ENCODE measurements at regions not wholly inside any gene's neighbourhood (a gene's known extent, or its start where the extent isn't known, plus 50 kb on each side); places are given as distances from the start of the nearest gene placed in this dataset.

DNA sequence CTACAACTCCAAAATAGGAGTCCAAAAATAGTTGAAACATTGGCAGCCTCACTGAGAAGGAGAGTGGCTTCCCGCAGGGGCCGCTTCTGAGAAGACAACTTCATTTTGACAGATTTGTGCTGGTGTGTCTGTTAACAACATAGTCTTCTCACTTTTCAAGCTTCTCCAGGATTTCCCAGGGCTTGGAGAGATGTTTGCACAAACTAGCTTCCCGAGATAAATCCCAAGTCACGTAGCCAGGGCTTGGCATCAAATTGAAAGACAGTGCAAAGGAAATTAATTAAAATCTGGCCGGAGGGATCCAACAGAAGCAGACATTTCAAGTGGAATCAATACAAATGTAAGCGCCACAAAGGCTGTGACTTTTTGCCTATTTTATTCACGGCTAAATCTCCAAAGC lies 630.2 kb downstream of the DHX35 start:
- TF ChIP-seq CTCF (IDR thresholded peaks at IDR 0.05; ENCODE audit: control insufficient read depth, insufficient read depth, low read depth, low read length, missing control alignments): no peak
- H3K4me3 ChIP-seq (ENCODE audit: control insufficient read depth, low read depth, low read length): no peak overlapping the region
- DNase-seq (ENCODE audit: low read depth): no peak

DNA sequence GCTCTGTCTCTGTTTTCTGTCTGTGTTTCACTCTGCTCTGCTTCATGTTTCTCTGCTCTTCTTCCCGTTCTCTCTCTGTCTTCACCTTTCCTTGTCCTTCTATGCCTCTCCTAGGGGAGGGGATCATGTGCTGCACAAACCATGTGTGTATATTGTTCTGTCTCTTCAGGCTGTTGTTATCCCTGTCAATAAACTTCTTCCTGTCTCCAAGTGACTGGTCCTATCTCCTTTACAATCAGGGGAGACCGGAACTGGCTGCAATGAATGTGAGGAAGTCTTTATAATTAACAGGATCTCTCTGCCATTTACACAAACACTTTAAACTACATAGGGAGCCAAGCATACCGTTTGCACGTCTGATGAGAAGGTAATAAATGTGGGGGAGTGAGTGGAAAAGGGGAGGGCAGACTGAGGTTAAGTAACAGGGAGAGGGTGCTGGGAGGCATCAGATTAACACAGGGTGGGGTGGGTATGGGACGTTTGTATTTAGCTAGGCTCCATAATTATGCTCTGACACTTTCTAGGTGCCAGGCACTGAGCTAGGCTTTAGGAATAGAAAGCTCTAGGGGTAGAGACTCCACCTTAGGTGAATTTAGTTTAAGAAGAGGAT lies 626.1 kb downstream of the DHX35 start:
- H3K4me3 ChIP-seq (ENCODE audit: control insufficient read depth, low read depth, low read length): no peak overlapping the region
- DNase-seq (ENCODE audit: low read depth): no peak
- no peak for TF ChIP-seq CTCF (IDR thresholded peaks at IDR 0.05; ENCODE audit: control insufficient read depth, insufficient read depth, low read depth, low read length, missing control alignments)

GRCh38 chr20:39581034-39581433 lies 618.9 kb downstream of the DHX35 start:
- no peak for TF ChIP-seq CTCF (IDR thresholded peaks at IDR 0.05; ENCODE audit: control insufficient read depth, insufficient read depth, low read depth, low read length, missing control alignments)
- no peak overlapping the region for H3K4me3 ChIP-seq (ENCODE audit: control insufficient read depth, low read depth, low read length)
- DNase-seq (ENCODE audit: low read depth): no peak

- no peak for DNase-seq (ENCODE audit: low read depth)
- H3K4me3 ChIP-seq (ENCODE audit: control insufficient read depth, low read depth, low read length): no peak overlapping the region
- TF ChIP-seq CTCF (IDR thresholded peaks at IDR 0.05; ENCODE audit: control insufficient read depth, insufficient read depth, low read depth, low read length, missing control alignments): no peak
Observed at GRCh38 chr20:39576771-39577170, 614.6 kb downstream of the DHX35 start.

GRCh38 chr20:39574061-39574460 lies 611.9 kb downstream of the DHX35 start:
- no peak for TF ChIP-seq CTCF (IDR thresholded peaks at IDR 0.05; ENCODE audit: control insufficient read depth, insufficient read depth, low read depth, low read length, missing control alignments)
- H3K4me3 ChIP-seq (ENCODE audit: control insufficient read depth, low read depth, low read length): no peak overlapping the region
- DNase-seq (ENCODE audit: low read depth): no peak

DNA sequence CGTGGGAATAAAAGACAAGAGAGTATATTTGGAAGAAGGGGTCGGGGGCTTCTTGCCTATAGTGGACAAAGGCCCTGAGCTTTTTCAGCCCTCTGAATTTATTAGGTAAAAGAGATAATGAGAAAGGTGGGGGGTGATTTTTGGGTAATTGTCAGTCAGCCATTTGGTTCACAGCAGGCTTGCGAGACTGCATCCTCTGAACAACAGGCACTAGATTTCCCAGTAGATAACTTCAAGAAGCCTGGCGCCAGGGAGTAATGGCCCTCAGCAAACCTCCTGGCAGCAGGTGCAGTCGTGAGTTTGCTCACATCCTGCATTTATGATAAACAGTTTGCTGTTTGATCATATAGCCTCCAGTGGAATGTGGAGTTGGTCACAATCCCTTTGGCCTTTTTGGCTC lies 609.0 kb downstream of the DHX35 start:
- no peak for DNase-seq (ENCODE audit: low read depth)
- no peak overlapping the region for H3K4me3 ChIP-seq (ENCODE audit: control insufficient read depth, low read depth, low read length)
- no peak for TF ChIP-seq CTCF (IDR thresholded peaks at IDR 0.05; ENCODE audit: control insufficient read depth, insufficient read depth, low read depth, low read length, missing control alignments)

DNA sequence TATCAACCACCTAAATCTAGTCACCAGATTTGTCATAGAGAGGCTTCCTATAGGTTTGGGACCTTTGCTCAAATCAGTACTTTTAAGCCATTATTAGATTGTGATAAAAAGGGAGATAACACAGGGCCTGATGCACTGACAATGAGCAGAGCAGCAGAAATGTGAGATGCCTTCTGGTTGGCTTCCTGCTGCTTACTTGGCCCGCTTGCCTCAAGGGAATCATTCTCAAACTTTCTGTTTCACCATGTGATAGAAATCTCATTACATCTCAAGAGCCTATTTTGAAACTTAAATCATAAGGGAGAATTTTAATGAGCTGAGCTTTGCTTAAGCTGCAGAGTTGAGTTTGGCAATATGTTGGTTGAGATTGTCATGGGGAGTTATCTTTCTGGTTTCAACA lies 606.0 kb downstream of the DHX35 start:
- no peak for DNase-seq (ENCODE audit: low read depth)
- TF ChIP-seq CTCF (IDR thresholded peaks at IDR 0.05; ENCODE audit: control insufficient read depth, insufficient read depth, low read depth, low read length, missing control alignments): no peak

More for the DNA sequence above, 606.0 kb downstream of the DHX35 start:
- H3K4me3 ChIP-seq (ENCODE audit: control insufficient read depth, low read depth, low read length): no peak overlapping the region
